Stimulated activated CD8-positive, alpha-beta memory T cell treated with anti-CD3 and anti-CD28 coated beads, Interleukin-4, amount 100 ng/mL, for 48 hours (primary cell): ENCODE measurements at regions not wholly inside any gene's neighbourhood (a gene's known extent, or its start where the extent isn't known, plus 50 kb on each side); places are given as distances from the start of the nearest gene placed in this dataset.

ENCODE experiments used
- DNase-seq: peaks from one replicate; pipeline ENCODE4 v3.0.0-alpha.2; 2020

GRCh38 chr11:109981031-109981636 lies 112.1 kb upstream of the ZC3H12C start:
- no peak for DNase-seq

- DNase-seq = no peak
Observed at GRCh38 chr11:109983358-109983757, 109.8 kb upstream of the ZC3H12C start.

- DNase-seq = no peak
Observed at GRCh38 chr11:109984634-109985289, 108.4 kb upstream of the ZC3H12C start.

GRCh38 chr11:109986488-109986887 lies 106.7 kb upstream of the ZC3H12C start:
- DNase-seq = no peak

DNA sequence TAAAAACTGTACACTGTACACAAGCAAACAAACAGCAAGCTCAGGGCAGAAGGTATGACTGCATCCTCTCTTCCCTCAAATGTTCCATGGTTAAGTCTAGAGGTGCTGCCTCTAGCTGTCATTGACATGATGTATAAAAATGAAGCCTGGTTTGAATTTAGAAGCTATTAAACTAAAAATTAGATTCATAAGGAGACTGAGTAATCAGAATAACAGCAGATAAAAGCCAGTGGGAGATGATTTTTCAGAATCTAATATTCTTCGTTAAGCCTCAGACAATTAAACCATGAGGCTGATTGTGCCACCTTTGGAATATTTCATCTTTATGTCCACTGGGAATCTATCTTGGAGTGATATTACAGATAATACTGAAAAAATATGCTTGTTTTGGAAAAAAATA lies 101.4 kb upstream of the ZC3H12C start:
- DNase-seq = no peak

GRCh38 chr11:109993786-109994185 lies 99.4 kb upstream of the ZC3H12C start:
- no peak for DNase-seq

DNA sequence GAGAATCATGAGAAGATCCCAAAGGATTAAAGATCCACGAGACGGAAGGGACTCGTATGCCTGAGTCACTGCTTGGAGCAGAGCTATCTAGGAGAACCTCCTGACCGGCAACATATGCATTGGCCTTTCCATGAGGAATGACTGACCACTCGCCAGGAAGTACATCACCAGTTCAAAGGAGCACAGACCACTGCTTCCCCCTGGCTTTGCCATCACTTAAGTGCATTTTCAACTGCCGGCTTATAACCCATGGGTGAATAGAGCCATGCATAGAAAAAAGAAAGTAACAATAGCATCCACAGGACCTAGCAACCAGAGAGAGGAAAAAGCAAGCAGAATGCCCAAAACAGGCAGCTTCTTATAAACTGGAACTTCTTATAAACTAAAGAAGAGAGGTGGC lies 98.3 kb upstream of the ZC3H12C start:
- DNase-seq = no peak

DNA sequence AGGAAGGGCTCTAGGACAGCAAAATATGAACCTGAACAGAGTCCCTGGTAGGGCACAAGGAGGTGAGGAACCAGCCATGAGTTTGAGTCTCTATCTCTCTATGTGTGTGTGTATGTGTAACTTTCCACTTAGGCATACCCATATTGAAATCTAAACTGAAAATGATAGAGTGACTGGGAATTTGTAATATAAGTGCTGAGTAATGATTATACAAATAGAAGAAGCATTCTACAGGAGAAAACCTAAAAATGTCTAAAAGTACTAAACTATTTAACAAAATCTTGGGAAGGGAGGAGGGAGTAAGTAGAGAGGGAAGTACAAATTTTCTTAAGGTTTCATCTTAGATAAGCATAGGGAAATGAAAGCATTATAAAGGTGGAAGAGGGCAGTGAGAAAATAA lies 97.1 kb upstream of the ZC3H12C start:
- DNase-seq = no peak

DNA sequence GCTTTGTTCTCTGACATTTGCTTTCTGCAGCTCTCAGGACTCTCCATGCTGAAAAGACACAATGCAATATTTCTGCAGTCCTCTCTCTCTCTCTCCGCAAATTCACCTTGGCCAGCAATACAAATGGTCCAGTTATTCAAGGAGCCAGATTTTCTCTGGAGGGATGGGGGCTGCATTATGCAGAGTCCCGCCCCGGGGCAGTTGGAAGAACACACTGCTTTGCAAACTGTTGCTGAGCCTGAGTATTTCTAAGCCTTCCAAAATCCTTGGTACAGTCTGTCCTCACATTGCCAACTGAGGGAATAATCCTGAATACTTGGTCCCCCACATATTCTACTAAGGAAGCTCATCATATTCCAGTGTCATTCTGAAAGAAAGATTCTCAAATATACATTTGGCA lies 94.3 kb upstream of the ZC3H12C start:
- no peak for DNase-seq

GRCh38 chr11:110000031-110000502 lies 93.1 kb upstream of the ZC3H12C start:
- DNase-seq = no peak

DNA sequence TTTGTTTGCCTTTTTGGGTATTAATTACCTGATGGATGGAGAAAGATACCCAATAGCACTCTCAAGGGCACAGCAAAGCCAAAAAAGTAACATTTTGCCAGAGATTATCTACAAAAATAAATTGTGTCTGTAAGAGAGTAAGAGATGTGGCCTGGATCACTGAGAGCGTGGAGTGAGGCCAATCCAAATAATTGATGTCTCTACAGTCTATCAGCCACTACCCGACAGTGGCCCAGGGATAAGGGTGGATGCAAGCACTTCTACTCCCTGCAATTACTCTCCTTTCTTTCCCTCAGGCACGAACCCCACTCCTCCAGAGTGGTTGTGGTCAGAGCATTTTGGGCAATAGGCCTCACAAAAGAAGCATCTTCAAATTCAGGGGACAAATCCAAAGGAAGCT lies 92.3 kb upstream of the ZC3H12C start:
- DNase-seq = no peak

DNA sequence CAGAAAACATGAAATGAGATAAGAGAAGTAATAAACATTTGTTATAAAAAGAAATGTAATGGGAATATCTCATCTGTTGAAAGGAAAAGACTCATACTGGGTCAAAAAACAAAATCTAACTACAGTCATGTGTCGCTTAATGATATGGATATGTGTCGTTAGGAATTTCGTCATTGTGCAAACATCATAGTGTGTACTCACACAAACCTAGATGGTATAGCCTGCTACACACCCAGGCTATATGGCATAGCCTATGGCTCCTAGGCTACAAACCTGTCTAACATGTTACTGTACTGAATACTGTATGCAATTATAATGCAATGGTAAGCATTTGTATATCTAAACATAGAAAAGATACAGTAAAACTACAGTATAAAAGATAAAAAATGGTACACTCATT lies 89.8 kb upstream of the ZC3H12C start:
- DNase-seq = no peak

GRCh38 chr11:110011595-110011994 lies 81.6 kb upstream of the ZC3H12C start:
- no peak for DNase-seq

GRCh38 chr11:110015695-110016094 lies 77.5 kb upstream of the ZC3H12C start:
- no peak for DNase-seq

DNA sequence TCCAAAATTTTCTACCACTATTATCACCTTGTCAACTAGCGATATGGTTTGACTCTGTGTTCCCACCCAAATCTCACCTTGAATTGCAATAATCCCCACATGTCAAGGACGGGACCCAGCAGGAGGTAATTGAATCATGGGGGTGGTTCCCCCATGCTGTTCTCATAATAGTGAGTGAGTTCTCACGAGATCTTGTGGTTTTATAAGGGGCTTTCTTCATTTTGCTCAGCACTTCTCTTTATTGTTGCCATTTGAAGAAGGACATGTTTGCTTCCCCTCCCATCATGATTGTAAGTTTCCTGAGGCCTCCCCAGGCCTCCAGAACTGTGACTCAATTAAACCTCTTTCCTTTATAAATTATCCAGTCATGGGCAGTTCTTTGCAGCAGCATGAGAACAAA lies 73.5 kb upstream of the ZC3H12C start:
- no peak for DNase-seq

DNA sequence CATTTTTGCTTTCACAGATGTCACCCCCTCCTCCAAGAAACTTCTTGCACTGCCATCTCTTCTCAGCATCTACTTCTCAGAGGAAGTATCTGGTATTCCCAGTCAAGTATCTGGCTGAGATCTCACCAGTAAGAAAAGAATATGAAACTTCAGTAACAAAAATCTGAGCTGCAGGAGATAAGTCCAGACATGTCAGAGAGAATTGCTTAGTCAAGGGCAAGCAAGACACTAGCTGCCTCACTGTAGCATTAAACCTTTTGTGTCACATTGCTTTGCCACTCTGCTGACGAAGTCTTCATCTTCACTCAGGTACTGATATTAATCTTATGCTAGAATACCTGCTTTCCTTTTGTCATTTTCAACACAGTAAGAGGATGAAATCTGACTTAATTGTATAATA lies 70.6 kb upstream of the ZC3H12C start:
- no peak for DNase-seq

- DNase-seq = no peak
Observed at GRCh38 chr11:110023711-110024110, 69.5 kb upstream of the ZC3H12C start.

GRCh38 chr11:110026858-110027626 lies 66.2 kb upstream of the ZC3H12C start:
- no peak for DNase-seq

DNA sequence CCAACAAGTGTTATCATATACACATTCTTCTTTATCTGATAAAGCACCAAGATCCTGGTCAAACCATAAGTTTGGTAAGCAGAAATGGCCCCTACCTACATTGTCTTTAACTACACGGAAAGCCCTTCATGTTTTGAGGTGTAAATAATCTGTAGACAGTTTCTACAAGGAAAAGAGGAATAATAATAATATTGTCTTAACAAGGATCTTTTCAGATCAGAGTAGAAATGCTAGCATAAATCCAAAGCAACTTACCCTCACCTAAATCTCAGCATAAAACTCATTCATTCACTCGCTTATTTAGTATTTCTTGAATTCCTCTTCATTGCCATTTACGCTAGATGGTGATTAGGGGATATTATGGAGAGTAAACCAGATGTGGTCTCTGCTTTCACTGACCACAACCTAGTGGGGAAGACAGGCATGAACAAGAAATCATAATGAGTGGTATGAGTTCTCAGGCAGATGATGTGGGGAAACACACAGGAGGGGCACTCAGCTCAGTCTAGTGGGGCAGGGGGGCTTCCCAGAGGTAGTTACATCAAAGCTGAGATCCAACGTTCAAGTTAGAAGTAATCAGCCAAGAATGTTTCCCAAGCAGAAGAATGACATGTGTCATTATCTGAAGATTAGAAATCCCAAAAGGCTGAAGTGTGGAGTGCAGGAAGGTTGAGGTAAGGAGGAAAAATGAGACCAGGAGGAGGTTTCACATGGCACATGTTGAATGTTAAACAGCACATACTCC lies 65.4 kb upstream of the ZC3H12C start:
- DNase-seq = no peak

DNA sequence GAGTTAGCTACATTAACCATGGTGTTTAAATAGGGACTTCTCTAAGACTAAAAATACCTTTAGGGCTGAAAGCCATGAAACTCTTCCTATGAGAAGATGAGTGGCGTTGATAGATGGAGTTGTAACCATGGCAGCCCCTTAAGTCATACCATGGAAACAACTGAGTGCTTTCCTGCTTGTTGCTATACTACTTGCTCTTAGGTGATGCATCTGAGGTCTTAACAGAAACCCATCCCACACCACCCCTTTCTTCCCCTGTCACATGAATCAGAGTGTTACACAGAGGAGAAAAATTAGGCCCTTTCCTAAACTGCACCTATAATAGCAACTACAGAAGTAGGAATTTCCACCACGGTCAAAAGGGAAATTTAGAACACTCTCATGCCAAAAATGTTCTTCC lies 64.3 kb upstream of the ZC3H12C start:
- DNase-seq = no peak

DNA sequence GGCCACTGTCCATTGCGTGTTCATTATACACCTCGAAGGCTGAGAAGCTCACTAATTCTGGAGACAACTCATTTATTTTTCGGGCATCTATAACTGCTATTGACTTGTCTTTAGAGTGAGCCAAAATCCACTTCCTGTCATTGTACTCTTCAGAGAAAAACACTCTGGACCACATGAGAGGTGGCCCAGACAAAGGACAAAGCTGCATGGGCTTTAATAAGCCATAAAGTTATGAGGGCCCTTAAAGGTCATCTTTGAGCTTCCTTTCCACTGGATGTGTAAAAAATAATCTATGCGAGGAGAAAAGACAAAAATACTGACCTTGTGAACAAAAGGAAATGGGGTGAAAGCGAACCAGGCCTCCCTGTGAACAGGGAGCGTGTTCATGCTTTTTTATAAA lies 63.5 kb upstream of the ZC3H12C start:
- no peak for DNase-seq

DNA sequence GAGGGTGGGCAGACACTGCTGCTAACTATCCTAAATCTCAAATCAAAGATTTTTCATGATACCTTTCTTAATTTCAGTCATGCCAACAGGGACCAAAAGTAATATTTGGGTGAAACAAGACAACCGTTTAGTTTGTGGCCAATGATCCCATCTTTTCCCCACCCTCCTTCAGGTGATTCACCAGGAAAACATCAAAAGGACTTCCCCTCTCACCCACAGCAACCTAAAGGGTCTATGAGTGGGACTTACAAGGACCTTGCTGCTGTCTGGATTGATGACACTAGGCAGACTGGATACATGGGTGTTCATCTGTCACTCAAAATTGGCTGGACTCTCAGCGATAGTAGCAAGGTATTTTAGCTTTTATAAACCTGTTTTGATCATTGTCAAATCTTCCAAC lies 62.0 kb upstream of the ZC3H12C start:
- no peak for DNase-seq

GRCh38 chr11:110032259-110032658 lies 60.9 kb upstream of the ZC3H12C start:
- no peak for DNase-seq
